ENCODE measurements at regions not wholly inside any gene's neighbourhood (a gene's known extent, or its start where the extent isn't known, plus 50 kb on each side); places are given as distances from the start of the nearest gene placed in this dataset.
"Not testable (repeated sequence)": the region's sequence is repeated elsewhere in the genome, so short reads cannot be mapped to it uniquely, and the experiment has no call there.

DNA sequence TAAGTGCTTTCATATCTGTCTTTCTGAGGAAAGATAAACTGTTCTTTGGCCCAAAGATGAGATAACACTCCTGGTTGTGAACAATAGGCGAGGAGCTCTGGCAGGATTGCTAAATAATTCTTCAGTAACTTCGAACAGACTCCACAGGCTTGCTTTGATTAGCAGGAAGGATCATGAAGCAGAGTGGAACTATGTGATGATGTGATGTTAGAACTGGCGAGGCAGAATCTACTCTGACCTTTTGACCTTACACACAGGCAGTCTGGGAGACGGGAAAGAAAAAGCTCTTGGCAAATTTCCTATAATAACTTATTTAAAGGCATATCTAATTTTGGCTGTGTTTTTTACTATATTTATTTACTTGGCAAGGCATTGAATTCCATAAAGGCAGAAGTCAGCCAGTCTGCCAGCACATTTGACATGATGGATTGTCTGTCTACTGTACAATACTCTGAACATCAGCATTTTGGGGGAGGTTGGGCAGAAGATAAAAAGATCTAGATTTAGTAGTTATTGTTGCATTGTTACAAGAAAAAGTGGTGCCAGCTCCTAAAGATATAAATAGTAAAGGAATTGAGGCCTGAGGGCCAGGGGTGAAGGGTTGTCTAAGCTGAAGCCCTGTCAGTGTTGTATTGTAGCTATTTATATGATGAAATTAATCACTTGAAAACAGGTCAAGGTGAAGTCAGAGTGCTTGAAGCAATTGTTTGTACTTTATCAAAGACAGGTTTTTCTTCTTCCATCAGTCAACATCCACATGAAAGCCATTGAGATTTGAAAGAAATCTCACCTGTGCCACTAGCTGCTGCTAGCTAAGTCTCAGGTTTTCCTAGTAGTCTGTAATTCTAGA is 708.8 kb downstream of the LTN1 start:
- no peak for DNase-seq (ENCODE audit: low spot score)
- H3K4me1 Mint-ChIP-seq, result no peaks in the 10 kb centered on the region
- Histone ChIP-seq H3K9me3 (ENCODE audit: low read depth) (no peaks in the 10 kb centered on the region), H4K20me1 (ENCODE audit: low read depth) (no peaks in the 10 kb centered on the region), H3K4me1 (no peaks in the 10 kb centered on the region), H3K79me2 (ENCODE audit: low read depth) (no peaks in the 10 kb centered on the region), H3K9ac (no peak overlapping the region), H3K4me2 (no peak overlapping the region), H3K4me3 (no peak overlapping the region), H3K27ac (no peak overlapping the region), H3K36me3 (no peaks in the 10 kb centered on the region), H2AFZ (replicated peaks) (peak overlapping the region; percentile 61), H3K27me3 (no peaks in the 10 kb centered on the region), H3F3A (ENCODE audit: low read depth) (no peaks in the 10 kb centered on the region)
- TF ChIP-seq, protein P1, sequence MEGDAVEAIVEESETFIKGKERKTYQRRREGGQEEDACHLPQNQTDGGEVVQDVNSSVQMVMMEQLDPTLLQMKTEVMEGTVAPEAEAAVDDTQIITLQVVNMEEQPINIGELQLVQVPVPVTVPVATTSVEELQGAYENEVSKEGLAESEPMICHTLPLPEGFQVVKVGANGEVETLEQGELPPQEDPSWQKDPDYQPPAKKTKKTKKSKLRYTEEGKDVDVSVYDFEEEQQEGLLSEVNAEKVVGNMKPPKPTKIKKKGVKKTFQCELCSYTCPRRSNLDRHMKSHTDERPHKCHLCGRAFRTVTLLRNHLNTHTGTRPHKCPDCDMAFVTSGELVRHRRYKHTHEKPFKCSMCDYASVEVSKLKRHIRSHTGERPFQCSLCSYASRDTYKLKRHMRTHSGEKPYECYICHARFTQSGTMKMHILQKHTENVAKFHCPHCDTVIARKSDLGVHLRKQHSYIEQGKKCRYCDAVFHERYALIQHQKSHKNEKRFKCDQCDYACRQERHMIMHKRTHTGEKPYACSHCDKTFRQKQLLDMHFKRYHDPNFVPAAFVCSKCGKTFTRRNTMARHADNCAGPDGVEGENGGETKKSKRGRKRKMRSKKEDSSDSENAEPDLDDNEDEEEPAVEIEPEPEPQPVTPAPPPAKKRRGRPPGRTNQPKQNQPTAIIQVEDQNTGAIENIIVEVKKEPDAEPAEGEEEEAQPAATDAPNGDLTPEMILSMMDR (IDR thresholded peaks at IDR 0.05), result no peak
- TF ChIP-seq EZH2 (IDR thresholded peaks at IDR 0.05), result no peak
- TF ChIP-seq EZH2phosphoT487 (IDR thresholded peaks at IDR 0.05), result no peak
- no peak overlapping the region for H3K27ac Mint-ChIP-seq
- no peaks in the 10 kb centered on the region for H3K36me3 Mint-ChIP-seq
- peaks cover 2% of the 10 kb centered on the region for H3K9me3 Mint-ChIP-seq
- H3K4me3 Mint-ChIP-seq, result no peak overlapping the region
- H3K27me3 Mint-ChIP-seq (ENCODE audit: insufficient read depth, low read depth), result no peaks in the 10 kb centered on the region

DNA sequence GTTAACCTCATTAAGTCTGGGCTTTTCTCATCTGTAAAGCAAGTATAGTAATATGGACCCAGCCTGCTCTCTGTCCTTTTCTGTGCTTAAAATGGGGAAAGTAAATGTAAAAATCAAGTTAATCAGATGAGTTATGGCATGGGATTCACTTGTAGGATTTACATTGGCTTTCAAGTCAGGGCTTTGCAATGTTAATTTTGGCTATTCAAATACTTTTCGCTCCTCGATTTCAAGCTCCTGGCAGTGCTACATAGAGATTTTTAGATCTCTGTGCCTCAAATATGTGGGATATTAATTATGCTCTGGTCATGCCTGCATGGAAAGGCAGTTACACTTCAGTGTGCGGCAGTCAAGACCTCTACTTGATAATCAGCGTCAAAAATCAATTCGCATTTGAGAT is 709.8 kb downstream of the LTN1 start:
- H3K4me1 ChIP-seq, result no peaks in the 10 kb centered on the region
- no peaks in the 10 kb centered on the region for H3K36me3 Mint-ChIP-seq
- no peaks in the 10 kb centered on the region for H3K4me1 Mint-ChIP-seq
- H3K9me3 ChIP-seq (ENCODE audit: low read depth), result no peaks in the 10 kb centered on the region
- H3K9ac ChIP-seq, result no peak overlapping the region
- no peak overlapping the region for H3K27ac ChIP-seq
- no peaks in the 10 kb centered on the region for H4K20me1 ChIP-seq (ENCODE audit: low read depth)
- no peak overlapping the region for H3K4me3 Mint-ChIP-seq
- no peak for TF ChIP-seq EZH2phosphoT487 (IDR thresholded peaks at IDR 0.05)
- no peak for TF ChIP-seq EZH2 (IDR thresholded peaks at IDR 0.05)
- no peak overlapping the region for H3K27ac Mint-ChIP-seq
- no peak for DNase-seq (ENCODE audit: low spot score)
- no peaks in the 10 kb centered on the region for H3K36me3 ChIP-seq
- no peaks in the 10 kb centered on the region for H3K79me2 ChIP-seq (ENCODE audit: low read depth)
- H3K27me3 ChIP-seq, result no peaks in the 10 kb centered on the region
- no peak overlapping the region for H3K4me2 ChIP-seq
- H3K9me3 Mint-ChIP-seq, result peaks cover 2% of the 10 kb centered on the region
- H3K27me3 Mint-ChIP-seq (ENCODE audit: insufficient read depth, low read depth), result no peaks in the 10 kb centered on the region
- H3F3A ChIP-seq (ENCODE audit: low read depth), result no peaks in the 10 kb centered on the region
- peak overlapping the region; percentile 20 for H2AFZ ChIP-seq (replicated peaks)
- H3K4me3 ChIP-seq, result no peak overlapping the region

DNA sequence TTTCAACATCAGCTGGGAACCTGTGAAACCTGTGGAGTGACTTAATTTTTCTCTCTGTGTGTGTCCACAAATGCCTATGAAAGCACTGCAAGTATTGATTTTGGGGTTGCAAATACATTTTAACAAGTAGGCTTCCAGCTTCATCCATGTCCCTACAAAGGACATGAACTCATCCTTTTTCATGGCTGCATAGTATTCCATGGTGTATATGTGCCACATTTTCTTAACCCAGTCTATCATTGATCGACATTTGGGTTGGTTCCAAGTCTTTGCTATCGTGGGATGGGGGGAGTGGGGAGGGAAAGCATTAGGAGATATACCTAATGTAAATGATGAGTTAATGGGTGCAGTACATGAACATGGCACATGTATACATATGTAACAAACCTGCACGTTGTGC is 711.3 kb downstream of the LTN1 start:
- not testable (repeated sequence) for H3K36me3 ChIP-seq; H3K4me1 ChIP-seq; H3K36me3 Mint-ChIP-seq; H3K4me3 ChIP-seq; H4K20me1 ChIP-seq (ENCODE audit: low read depth); H3K9ac ChIP-seq; H3K27ac Mint-ChIP-seq; DNase-seq (ENCODE audit: low spot score); H3K79me2 ChIP-seq (ENCODE audit: low read depth); H3F3A ChIP-seq (ENCODE audit: low read depth); H3K9me3 ChIP-seq (ENCODE audit: low read depth); H3K4me1 Mint-ChIP-seq; H3K27me3 ChIP-seq; H2AFZ ChIP-seq (replicated peaks); H3K27me3 Mint-ChIP-seq (ENCODE audit: insufficient read depth, low read depth); H3K4me3 Mint-ChIP-seq; H3K4me2 ChIP-seq; H3K27ac ChIP-seq; H3K9me3 Mint-ChIP-seq

DNA sequence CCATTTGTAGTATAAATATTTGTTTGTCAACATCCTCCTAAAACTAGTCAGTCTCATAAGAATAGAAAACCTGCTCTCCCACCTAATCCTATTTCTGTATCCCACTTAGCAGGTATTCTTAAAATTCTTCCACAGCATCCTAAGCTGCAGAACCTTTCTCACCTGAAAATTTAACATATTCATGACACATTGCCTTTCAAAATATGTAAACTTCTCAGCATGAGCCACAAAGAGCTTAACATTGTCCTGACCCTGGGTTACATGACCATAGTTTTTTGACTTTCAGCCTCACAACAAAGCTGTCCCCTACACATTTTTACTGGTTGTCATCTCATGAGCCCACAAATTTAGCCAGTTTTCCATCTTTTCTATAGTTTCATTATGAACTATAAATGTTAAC is 712.1 kb downstream of the LTN1 start:
- no peak overlapping the region for H2AFZ ChIP-seq (replicated peaks)
- no peaks in the 10 kb centered on the region for H3K36me3 ChIP-seq
- H3K27me3 ChIP-seq, result no peaks in the 10 kb centered on the region
- Mint-ChIP-seq H3K9me3 (peaks cover 4% of the 10 kb centered on the region), H3K27ac (no peak overlapping the region), H3K27me3 (ENCODE audit: insufficient read depth, low read depth) (no peaks in the 10 kb centered on the region), H3K4me1 (no peaks in the 10 kb centered on the region), H3K4me3 (no peak overlapping the region), H3K36me3 (no peaks in the 10 kb centered on the region)
- H3K79me2 ChIP-seq (ENCODE audit: low read depth), result no peaks in the 10 kb centered on the region
- H3K9ac ChIP-seq, result no peak overlapping the region
- H4K20me1 ChIP-seq (ENCODE audit: low read depth), result no peaks in the 10 kb centered on the region
- no peak overlapping the region for H3K4me2 ChIP-seq
- no peak overlapping the region for H3K4me3 ChIP-seq
- H3K27ac ChIP-seq, result no peak overlapping the region
- H3F3A ChIP-seq (ENCODE audit: low read depth), result no peaks in the 10 kb centered on the region
- DNase-seq (ENCODE audit: low spot score), result no peak
- no peak for TF ChIP-seq EZH2phosphoT487 (IDR thresholded peaks at IDR 0.05)
- no peak for TF ChIP-seq EZH2 (IDR thresholded peaks at IDR 0.05)
- TF ChIP-seq, protein P1 (IDR thresholded peaks at IDR 0.05), result no peak
- H3K4me1 ChIP-seq, result no peaks in the 10 kb centered on the region
- no peaks in the 10 kb centered on the region for H3K9me3 ChIP-seq (ENCODE audit: low read depth)
